H9 (cell line): ENCODE measurements at regions not wholly inside any gene's neighbourhood (a gene's known extent, or its start where the extent isn't known, plus 50 kb on each side); places are given as distances from the start of the nearest gene placed in this dataset.
"Not testable (repeated sequence)": the region's sequence is repeated elsewhere in the genome, so short reads cannot be mapped to it uniquely, and the experiment has no call there.

Source experiments
- DNase-seq: peaks from one replicate; pipeline ENCODE4 v3.0.0-alpha.2; 2017
- H2AFZ ChIP-seq: one replicate; pipeline ENCODE4 v1.6.1; 2013; ENCODE audit warnings: mild to moderate bottlenecking, low read length, control low read depth, moderate library complexity
- H2AK5ac ChIP-seq: 2 replicates; pipeline ENCODE4 v1.6.1; 2013; ENCODE audit warnings: low read length, control low read depth, mixed read lengths; ENCODE audit not compliant: insufficient read length
- H2BK120ac ChIP-seq: one replicate; pipeline ENCODE4 v1.6.1; 2013; ENCODE audit warnings: low read depth, mild to moderate bottlenecking, low read length, control low read depth, inconsistent platforms; ENCODE audit not compliant: poor library complexity, severe bottlenecking
- H2BK12ac ChIP-seq: 2 replicates; pipeline ENCODE4 v1.6.1; 2013; ENCODE audit warnings: low read length, control low read depth, mixed read lengths, low read depth; ENCODE audit not compliant: insufficient read length
- H2BK15ac ChIP-seq: 2 replicates; pipeline ENCODE4 v1.6.1; 2013; ENCODE audit warnings: low read depth, low read length, control low read depth
- H2BK20ac ChIP-seq: one replicate; pipeline ENCODE4 v1.6.1; 2013; ENCODE audit warnings: low read depth, mild to moderate bottlenecking, low read length, control low read depth, inconsistent platforms; ENCODE audit not compliant: poor library complexity, severe bottlenecking
- H2BK5ac ChIP-seq: 2 replicates; pipeline ENCODE4 v1.6.1; 2013; ENCODE audit warnings: low read length, control low read depth, mixed read lengths; ENCODE audit not compliant: insufficient read length
- H3K14ac ChIP-seq: 2 replicates; pipeline ENCODE4 v1.6.1; 2013; ENCODE audit warnings: low read length, control low read depth; ENCODE audit not compliant: insufficient read depth
- H3K18ac ChIP-seq: 2 replicates; pipeline ENCODE4 v1.6.1; 2013; ENCODE audit warnings: low read depth, mild to moderate bottlenecking, mixed read lengths, low read length, control low read depth; ENCODE audit not compliant: insufficient read length
- H3K23ac ChIP-seq: 2 replicates; pipeline ENCODE4 v1.6.1; 2013; ENCODE audit warnings: low read length, control low read depth, mixed read lengths, low read depth; ENCODE audit not compliant: insufficient read length
- H3K23me2 ChIP-seq: 2 replicates; pipeline ENCODE4 v1.6.1; 2013; ENCODE audit warnings: low read depth, mild to moderate bottlenecking, mixed read lengths, low read length, control low read depth; ENCODE audit not compliant: insufficient read length, poor library complexity, severe bottlenecking
- H3K27ac ChIP-seq: 2 replicates; pipeline ENCODE4 v1.5.1; 2013; ENCODE audit warnings: low read length, control low read depth, mixed read lengths, low read depth; ENCODE audit not compliant: insufficient read length
- H3K27me3 ChIP-seq: 2 replicates; pipeline ENCODE4 v1.6.1; 2013; ENCODE audit warnings: low read length, control low read depth, inconsistent platforms; ENCODE audit not compliant: insufficient read depth
- H3K4ac ChIP-seq: 2 replicates; pipeline ENCODE4 v1.6.1; 2013; ENCODE audit warnings: low read depth, mild to moderate bottlenecking, control low read depth, inconsistent platforms, low read length, moderate library complexity
- H3K4me1 ChIP-seq: 2 replicates; pipeline ENCODE4 v1.6.1; 2013; ENCODE audit warnings: low read length, control low read depth, inconsistent platforms; ENCODE audit not compliant: insufficient read depth
- H3K4me2 ChIP-seq: 2 replicates; pipeline ENCODE4 v1.6.1; 2013; ENCODE audit warnings: low read length, control low read depth, mixed read lengths; ENCODE audit not compliant: insufficient read length, insufficient read depth
- H3K56ac ChIP-seq: 2 replicates; pipeline ENCODE4 v1.6.1; 2013; ENCODE audit warnings: low read depth, mild to moderate bottlenecking, mixed read lengths, low read length, control low read depth; ENCODE audit not compliant: insufficient read length
- H3K79me1 ChIP-seq: 2 replicates; pipeline ENCODE4 v1.6.1; 2013; ENCODE audit warnings: low read depth, mild to moderate bottlenecking, moderate library complexity, low read length, control low read depth, inconsistent platforms; ENCODE audit not compliant: insufficient read depth, poor library complexity, severe bottlenecking
- H3K79me2 ChIP-seq: 2 replicates; pipeline ENCODE4 v1.6.1; 2013; ENCODE audit warnings: low read length, control low read depth, inconsistent platforms; ENCODE audit not compliant: insufficient read depth
- H3K9ac ChIP-seq: 2 replicates; pipeline ENCODE4 v1.6.1; 2013; ENCODE audit warnings: low read length, control low read depth, mixed read lengths; ENCODE audit not compliant: insufficient read length; ENCODE audit errors: extremely low read depth
- H3K9me3 ChIP-seq: one replicate; pipeline ENCODE4 v1.6.1; 2013; ENCODE audit warnings: low read depth, low read length, inconsistent platforms; ENCODE audit not compliant: control insufficient read depth
- H3T11ph ChIP-seq: one replicate; pipeline ENCODE4 v1.6.1; 2013; ENCODE audit warnings: mild to moderate bottlenecking, low read length, control low read depth, inconsistent platforms
- H4K20me1 ChIP-seq: one replicate; pipeline ENCODE4 v1.6.1; 2013; ENCODE audit not compliant: control insufficient read depth, insufficient read length, insufficient read depth
- H4K5ac ChIP-seq: 2 replicates; pipeline ENCODE4 v1.6.1; 2013; ENCODE audit warnings: low read depth, mild to moderate bottlenecking, mixed read lengths, low read length, control low read depth; ENCODE audit not compliant: insufficient read length
- H4K8ac ChIP-seq: replicated peaks from 2 replicates; pipeline ENCODE4 v1.6.1; 2013; ENCODE audit warnings: low read length, control low read depth, mixed read lengths, low read depth; ENCODE audit not compliant: insufficient read length
- H4K91ac ChIP-seq: 2 replicates; pipeline ENCODE4 v1.6.1; 2013; ENCODE audit warnings: low read depth, mild to moderate bottlenecking, moderate library complexity, mixed read lengths, low read length, control low read depth; ENCODE audit not compliant: insufficient read length
- H3K27ac Mint-ChIP-seq, 3 experiments: 2 replicates in 2 of 3; 3 replicates in 1 of 3; pipeline ENCODE4 v1.8.0; 2020 to 2021; ENCODE audit warnings: mixed read lengths in 3 of 3, mild to moderate bottlenecking in 1 of 3, moderate library complexity in 1 of 3
- H3K27me3 Mint-ChIP-seq: 2 replicates; pipeline ENCODE4 v1.8.0; 2021; ENCODE audit warnings: low read depth, mild to moderate bottlenecking, moderate library complexity, mixed read lengths
- H3K36me3 Mint-ChIP-seq, 3 experiments: 2 replicates in 2 of 3; 3 replicates in 1 of 3; pipeline ENCODE4 v1.8.0; 2020 to 2021; ENCODE audit warnings: low read depth in 3 of 3, mixed read lengths in 3 of 3; ENCODE audit not compliant: insufficient read depth in 1 of 3
- H3K4me1 Mint-ChIP-seq, 2 experiments: 2 replicates each; pipeline ENCODE4 v1.8.0; 2020; ENCODE audit warnings: mixed read lengths in 2 of 2
- H3K4me3 Mint-ChIP-seq, 2 experiments: 2 replicates in 1 of 2; 3 replicates in 1 of 2; pipeline ENCODE4 v1.8.0; 2020 to 2021; ENCODE audit warnings: mild to moderate bottlenecking in 2 of 2, mixed read lengths in 2 of 2, moderate library complexity in 1 of 2
- H3K9me3 Mint-ChIP-seq, 2 experiments: 2 replicates in 1 of 2; 3 replicates in 1 of 2; pipeline ENCODE4 v1.8.0; 2020; ENCODE audit warnings: mild to moderate bottlenecking in 2 of 2, mixed read lengths in 2 of 2, moderate library complexity in 1 of 2
- WGBS: extraction: QIAGEN DNeasy Blood & Tissue Kit; methylation state at CpG from one replicate; pipeline ENCODE4 v1.1.7; 2013; ENCODE audit warnings: missing lambda C conversion rate, low lambda C conversion rate, mixed read lengths; ENCODE audit not compliant: insufficient read length; ENCODE audit errors: extremely low coverage; 5-methylcytosine and 5-hydroxymethylcytosine counted together

GRCh38 chr16:60359412-60359811, 1625.3 kb upstream of the GOT2 start:
- H2BK120ac ChIP-seq, H3K4me3 Mint-ChIP-seq, H3K4me2 ChIP-seq, H2BK12ac ChIP-seq, H3K27ac ChIP-seq, H3K36me3 Mint-ChIP-seq, H3K27me3 Mint-ChIP-seq, H2BK5ac ChIP-seq, H2BK20ac ChIP-seq, H3K4me1 Mint-ChIP-seq, H3K4me1 ChIP-seq, H4K20me1 ChIP-seq, H3K79me2 ChIP-seq, H2AK5ac ChIP-seq, H3K18ac ChIP-seq, H4K8ac ChIP-seq, H3K9me3 ChIP-seq, H4K5ac ChIP-seq, H3K27me3 ChIP-seq, DNase-seq, H3K23me2 ChIP-seq, H3K14ac ChIP-seq, H3K27ac Mint-ChIP-seq, H3K9ac ChIP-seq, H2AFZ ChIP-seq, H4K91ac ChIP-seq, H3K4ac ChIP-seq, H3K56ac ChIP-seq, H3K79me1 ChIP-seq, H2BK15ac ChIP-seq, H3K9me3 Mint-ChIP-seq, H3K23ac ChIP-seq, H3T11ph ChIP-seq: not testable (repeated sequence)
- WGBS: no CpG with 5 or more reads among the region's 17 CpGs

GRCh38 chr16:60357876-60358522, 1623.9 kb upstream of the GOT2 start:
- H3K27me3 Mint-ChIP-seq, H2BK120ac ChIP-seq, H2AFZ ChIP-seq, H3K4me1 ChIP-seq, H3K9me3 ChIP-seq, H2BK5ac ChIP-seq, H3K23me2 ChIP-seq, H2BK15ac ChIP-seq, H2BK20ac ChIP-seq, H3K4me1 Mint-ChIP-seq, H4K20me1 ChIP-seq, H3K14ac ChIP-seq, H3K56ac ChIP-seq, DNase-seq, H3K4me2 ChIP-seq, H3T11ph ChIP-seq, H3K27ac ChIP-seq, H2AK5ac ChIP-seq, H3K79me2 ChIP-seq, H2BK12ac ChIP-seq, H3K18ac ChIP-seq, H3K23ac ChIP-seq, H3K9me3 Mint-ChIP-seq, H3K27ac Mint-ChIP-seq, H4K5ac ChIP-seq, H3K4ac ChIP-seq, H3K9ac ChIP-seq, H4K8ac ChIP-seq, H3K79me1 ChIP-seq, H3K4me3 Mint-ChIP-seq, H3K27me3 ChIP-seq, H4K91ac ChIP-seq: not testable (repeated sequence)
- H3K36me3 Mint-ChIP-seq: peaks cover 2 to 10% (median 2%) of the 10 kb centered on the region in 3 experiments; a peak in 5 of 7 replicates
- no CpG with 5 or more reads among the region's 29 CpGs for WGBS
